NCI-H128 (cell line): ENCODE measurements at regions not wholly inside any gene's neighbourhood (a gene's known extent, or its start where the extent isn't known, plus 50 kb on each side); places are given as distances from the start of the nearest gene placed in this dataset.

Experiments
- DNase-seq: peaks from one replicate; lab custom pipeline; 2025; ENCODE audit not compliant: unreplicated experiment; lab: John Stamatoyannopoulos, UW

DNA sequence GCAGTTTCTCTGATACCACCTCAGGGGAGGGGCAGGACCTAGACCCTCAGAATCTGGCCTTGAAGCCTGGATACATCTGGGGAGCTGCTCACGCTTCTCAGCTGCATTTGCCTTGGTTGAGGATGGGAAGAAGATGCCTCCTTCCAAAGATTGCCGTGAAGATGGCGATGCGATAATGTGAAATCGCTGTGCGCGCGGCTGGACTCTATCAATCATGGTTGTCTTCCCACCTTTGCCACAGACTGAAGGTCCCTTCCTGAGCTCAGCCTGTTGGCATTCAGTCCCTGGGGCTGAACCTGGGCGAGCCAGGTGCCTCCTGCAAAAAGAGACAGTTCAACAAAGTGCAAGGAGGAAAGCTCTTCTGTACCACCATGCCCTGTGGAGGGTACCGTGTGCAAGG, 114.4 kb upstream of the SLC45A1 start:
- no peak for DNase-seq

DNA sequence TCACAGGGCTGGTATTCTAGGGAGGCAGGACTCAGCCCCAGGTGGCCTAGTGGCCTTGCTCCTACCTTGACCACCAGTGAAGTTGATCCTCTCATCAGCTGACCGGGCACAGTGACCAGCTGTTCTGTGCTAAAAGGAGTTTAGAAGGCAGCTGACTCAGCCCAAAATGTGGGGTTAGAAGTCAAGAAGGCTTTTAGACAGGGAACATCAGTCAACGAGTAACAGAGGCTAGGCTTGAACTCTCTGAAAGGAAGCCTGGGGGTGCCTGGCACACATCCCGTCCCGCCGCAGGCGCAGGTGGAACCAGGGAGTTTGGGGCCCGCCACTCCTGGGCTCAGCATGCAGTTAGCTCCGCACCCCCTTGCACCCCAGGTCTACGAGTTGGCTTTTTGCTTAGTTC, 114.9 kb upstream of the SLC45A1 start:
- no peak for DNase-seq

DNA sequence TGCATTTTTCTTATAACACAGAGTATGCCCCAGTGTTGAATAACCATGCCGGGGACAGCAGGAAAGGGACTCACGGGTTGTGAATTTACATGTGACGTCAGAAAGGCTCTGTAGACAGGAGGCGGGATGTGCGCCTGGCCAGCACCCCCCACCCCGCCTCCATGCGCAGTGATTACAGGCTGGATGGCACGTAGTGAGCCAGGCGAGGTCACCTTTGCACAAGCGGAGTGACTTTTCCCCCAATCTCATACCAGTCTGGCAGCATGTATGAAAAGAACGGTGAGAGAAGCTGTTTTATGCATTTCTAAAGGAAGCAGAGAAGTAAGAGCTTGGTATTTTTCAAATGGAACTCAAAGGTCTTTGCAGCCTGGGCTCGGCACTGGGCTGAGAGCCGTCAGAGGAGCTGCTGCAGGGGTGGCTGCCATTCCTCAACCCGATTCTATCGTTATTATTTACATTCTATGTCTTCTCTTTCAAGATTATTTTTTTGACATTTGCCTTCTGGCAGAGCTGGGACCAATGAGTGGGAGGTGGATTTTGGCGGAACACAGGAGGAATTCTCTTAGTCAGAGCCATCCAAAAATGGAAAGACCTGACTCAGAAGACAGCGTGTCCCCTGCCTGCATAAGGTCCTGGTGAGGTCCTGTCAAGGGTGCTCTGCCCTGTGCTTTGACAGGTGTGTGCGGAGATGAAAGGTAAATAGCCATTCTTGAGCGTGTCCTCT, 115.6 kb upstream of the SLC45A1 start:
- no peak for DNase-seq

DNA sequence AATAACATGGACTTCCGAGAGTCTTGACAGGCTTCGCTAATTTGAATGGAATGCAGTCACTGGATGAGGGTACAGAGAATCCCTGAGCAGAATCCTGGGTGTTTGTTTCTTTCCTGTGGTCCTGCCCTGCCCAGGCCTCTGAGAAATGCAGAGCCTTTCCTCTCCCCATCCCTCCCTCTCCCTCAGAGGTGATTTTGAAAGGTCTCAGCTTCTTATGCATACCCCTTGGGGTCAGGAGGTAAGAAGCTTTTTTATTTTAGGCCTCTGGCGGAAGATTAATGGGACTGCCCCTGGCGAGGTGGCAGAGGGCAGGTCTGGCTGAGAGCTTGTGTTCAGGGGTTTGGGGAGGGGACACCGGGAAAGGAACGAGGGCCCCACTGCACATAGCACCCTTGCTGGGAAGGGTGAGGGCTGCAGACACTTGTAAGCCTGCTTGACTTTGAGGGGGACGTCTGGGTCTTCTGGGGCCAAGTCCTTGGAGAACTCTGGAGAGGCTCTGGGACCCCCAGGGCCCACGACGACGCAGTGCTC, 116.5 kb upstream of the SLC45A1 start:
- DNase-seq, result no peak

DNA sequence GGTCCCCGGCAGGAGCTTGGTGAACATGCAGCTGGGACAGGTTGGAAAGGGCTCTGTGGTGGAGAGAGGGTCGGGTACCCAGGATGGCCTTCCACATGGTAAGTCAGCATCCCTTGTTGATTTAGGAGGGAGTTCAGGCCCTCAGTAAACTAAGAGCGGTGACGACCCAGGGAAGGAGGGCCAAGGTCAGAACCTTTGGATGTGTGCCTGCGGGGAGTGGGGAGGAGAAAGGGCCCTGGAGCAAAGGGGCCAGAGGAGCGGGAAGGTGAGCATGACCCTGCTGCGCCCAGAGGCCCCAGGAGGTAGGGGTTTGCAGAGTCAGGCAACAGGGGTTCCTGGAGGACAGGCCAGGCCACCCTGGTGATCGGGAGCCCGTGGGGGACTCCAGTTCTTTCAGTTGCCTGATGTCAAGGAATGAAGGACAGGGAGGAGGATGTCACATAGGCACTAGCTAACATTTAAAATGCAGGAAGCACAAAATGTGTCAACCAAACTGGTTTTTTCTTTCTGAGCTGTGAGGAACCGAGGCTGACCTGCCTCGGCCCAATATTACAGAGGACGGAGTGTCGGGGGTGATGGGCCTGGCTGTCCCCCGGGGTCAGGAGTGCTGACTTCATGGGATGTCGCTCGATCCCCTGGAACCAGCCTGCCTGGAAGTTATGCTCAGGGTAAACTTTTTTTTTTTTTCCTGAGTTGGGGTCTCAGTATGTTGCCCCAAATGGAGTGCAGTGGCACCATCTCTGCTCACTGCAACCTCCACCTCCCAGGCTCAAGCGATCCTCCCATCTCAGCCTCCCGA, 117.4 kb upstream of the SLC45A1 start:
- no peak for DNase-seq

DNA sequence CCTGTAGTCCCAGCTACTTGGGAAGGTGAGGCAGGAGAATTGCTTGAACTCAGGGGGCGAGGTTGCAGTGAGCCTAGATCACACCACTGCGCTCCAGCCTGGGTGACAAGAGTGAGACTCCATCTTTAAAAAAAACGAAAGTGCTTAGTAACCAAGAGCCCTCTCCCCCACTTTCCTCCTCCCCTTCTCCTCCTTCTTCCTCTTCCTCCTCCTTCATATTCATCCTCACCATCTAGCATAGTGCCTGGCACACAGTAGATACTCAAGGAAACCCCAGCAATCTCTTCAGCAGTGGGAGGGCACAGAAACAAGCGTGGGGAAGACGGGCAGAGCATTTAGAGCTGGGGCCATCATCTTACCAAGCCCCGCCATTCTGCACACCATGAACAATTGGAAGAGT, 119.4 kb upstream of the SLC45A1 start:
- DNase-seq, result no peak

DNA sequence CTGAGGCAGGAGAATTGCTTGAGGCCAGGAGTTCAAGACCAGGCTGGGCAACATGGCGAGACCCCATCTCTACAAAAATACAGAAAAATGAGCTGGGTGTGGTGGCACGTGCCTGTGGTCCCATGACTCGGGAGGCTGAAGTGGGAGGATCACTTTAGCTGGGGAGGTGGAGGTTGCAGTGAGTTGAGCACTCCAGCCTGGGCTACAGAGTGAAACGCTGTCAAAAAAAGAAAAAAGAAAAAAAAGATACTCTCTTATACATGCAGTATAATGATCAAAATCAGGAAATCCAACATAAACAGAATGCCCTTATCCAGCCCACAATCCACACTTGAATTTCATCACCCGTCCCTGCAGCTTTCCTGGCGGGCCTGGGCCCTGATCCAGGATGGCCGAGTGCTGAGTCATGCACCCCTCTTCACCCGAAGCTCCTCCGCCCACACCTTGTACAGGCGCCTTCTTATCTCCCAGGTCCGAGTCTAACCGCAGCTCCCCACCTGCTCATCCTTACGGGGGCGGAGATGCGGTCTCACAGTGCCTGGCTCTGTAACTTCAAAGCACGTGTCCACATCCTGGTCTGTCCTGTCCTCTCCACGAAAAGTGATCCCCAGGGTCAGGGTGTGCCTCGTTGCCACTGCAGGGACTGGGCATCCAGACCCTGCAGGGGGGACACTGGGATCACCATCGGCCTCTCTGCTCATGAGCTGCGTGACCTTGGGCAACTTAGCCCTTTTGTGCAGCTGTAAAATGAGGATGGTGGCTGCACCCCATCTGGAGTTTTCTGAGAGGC, 120.2 kb upstream of the SLC45A1 start:
- DNase-seq, result no peak

DNA sequence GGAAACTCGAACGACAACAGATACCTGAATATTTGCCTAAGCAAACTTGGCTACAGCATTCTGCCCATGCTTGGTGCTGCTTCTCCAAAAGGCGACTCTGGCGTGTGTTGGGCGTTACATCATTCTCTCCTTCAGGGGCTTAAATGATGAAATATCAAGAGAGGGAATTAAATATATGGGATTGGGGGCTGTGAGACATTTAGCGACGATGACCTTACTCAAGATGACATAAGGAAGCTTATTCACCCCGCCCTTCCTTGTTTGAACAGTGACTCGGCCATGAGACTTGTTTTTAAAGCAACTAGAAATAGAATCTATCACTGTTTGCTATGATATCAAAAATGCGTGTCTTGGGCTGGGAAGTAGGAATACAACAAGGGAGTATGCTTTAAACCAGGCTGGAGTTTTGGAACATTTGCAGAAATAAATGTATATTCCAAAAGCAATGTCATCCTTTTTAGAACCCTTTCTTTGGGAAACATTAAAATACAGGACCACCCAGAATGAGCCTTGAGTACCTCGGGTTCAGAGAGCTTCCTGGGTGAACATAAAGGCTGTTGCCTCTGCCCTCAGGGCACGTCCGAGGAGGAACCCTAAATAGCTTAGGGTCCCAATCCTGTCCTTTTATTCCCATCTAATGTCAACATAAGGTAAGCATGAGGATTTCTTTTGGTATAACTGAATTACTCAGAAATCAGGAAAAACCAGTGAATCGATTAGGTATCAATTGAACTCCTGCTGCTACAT, 123.3 kb upstream of the SLC45A1 start:
- DNase-seq, result no peak

DNA sequence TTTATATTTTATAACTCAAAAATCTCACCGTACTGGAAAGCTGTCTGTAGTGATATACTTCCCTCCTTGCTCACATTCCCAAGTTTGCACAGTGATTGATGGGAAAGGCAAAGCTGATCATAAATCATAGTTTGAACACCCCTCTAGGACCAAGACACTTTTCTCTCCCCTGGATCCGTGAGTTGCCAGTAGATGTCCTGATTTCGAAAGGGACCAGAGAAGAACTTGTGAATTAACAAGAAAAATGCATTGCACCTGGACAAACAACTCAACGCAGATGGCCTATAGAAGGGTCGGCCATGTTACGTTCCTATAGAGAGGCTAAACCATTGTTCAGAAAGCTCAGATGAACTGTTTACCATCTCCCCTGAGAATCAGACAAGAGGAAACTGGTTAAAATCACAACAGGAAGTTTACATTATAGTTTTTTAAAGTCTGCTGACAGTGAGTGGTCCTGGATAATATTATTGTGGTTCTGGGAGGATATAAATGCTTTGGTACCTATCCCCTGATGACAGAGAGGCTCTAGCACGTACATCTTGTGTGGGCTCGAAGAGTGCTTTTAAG, 124.0 kb upstream of the SLC45A1 start:
- no peak for DNase-seq

DNA sequence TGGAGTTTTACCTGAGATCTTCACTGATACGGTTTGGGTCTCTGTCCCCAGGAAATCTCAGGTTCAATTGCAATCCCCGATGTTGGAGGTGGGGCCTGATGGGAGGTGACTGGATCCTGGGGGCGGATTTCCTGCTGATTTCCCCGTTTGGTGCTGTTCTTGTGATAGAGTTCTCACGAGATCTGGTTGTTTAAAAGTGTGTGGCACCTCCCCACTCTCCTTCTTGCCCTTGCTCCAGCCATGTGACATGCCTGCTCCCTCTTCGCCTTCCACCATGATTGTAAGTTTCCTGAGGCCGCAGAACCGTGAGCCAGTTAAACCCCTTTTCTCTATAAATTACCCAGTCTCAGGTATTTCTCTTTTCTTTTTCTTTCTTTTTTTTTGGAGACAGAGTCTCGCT, 126.4 kb upstream of the SLC45A1 start:
- no peak for DNase-seq

DNA sequence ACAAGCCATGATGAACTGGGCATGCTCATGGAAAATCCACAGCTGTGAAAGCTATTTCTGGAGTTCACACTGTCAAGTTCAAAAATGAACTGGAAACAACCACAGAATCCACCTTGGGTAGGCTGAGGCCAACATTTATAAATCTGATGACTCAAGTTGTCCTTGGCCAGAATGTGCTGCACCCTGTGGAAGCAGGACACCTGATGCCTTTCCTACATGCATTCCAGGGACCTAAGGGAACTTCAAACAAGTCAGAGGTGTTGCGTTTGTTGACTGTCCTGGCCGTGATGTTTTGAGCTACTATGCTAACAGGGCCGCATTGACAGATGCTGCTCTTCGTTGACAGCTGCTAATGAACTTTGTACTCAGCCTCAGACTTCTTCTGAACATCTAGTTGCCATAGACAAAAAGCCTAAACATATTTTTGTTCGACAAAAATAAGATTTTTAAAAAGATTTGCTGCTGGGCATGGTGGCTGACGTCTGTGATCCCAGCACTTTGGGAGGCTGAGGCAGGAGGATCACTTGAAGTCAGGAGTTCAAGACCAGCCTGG, 127.9 kb upstream of the SLC45A1 start:
- no peak for DNase-seq

DNA sequence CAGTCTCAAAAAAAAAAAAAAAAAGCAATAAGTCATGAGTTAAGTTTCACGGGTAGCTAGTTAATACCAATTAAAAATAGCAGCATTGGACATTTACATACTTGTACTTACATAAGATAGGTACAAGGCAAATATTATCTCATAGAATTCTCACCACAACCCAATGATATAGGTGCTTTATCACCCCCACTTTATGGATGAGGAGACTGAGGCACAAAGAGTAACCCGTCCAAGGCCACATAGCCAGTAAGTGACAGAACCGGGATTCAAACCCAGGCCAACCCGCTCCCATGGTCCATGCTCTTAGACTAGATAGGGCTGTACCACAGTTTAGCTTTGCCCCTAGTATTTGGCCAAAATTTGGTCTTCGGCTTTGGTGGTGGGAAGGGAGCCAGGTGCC, 132.5 kb upstream of the SLC45A1 start:
- DNase-seq, result no peak

DNA sequence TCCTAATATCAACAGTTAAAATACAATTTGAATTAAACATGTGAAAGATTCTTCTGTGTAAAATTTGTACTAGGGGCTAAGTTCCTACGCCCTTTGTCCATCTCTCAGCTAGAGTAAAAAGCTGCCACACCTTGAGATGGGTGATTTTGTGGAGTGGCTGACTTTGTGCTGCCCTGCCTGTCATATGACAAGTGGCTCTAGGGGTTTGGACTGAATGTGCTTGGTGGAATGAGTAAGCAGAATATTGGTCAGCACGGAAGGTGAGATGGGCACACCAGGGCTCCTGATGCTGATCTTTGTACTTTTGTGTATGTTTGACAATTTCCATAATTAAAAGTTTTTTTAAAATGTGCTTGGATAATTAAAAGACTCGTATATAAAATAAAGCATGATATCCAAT, 133.6 kb upstream of the SLC45A1 start:
- DNase-seq, result no peak

DNA sequence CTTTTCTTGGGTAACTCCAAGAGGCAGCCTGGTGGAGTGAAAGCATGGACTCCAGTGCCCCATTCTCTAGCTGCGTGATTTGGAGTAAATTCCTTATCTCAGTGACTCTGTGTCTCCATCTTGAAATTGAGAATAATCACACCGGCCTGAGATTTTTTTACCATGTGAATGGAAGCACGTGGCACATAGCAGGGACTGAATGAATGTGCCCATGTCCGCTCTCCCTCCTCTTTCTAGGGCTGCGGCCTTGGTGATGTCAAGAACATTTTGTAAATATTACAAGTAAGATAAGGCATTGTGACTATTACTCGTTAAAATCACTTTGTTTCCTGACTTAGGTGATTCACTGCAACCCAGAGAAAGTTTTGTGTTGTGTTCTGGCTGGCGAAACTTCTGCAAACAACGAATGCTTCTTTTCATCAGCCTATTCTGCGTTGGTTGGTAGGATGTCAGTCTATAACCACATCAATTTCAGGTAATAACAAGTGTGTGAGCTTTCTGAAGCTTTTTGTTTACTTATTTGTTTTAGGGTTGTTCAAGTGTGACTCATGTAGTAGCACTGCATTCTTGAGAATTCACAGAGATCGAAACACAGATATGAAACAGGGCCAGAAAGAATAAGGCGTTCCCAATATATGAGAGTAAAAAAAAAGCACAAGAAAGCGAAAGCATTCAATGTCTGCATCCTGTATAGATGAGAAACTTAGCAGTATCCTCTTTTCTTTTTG, 135.7 kb upstream of the SLC45A1 start:
- no peak for DNase-seq

DNA sequence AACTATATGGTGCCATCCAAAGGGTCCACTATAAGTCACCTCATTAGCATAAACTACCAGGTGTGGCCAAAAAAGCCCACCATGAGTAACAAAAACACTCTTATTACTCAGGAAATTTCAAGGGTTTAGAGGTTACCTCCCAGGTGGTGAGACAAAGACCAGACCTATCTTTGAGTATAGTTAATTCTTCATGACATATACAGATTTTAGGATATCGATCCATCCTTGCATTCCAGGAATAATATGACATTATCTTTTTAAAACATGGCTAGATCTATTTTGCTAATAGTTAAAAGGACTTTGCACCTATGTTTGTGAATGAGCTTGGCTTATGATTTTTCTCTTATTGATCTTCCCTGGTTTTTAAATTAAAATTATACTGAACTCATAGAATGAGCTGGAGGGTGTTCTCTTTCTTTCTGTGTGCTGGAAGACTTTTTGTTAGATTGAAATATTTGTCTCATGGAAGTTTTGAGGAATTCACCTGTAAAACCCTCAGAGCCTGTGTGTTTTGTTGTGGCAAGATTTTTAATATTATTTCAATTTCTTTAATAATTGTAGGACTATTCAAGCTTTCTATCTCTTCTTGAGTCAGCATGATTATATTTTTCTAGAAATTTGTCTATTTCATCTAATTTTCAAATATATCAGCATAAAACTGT, 138.7 kb upstream of the SLC45A1 start:
- no peak for DNase-seq

DNA sequence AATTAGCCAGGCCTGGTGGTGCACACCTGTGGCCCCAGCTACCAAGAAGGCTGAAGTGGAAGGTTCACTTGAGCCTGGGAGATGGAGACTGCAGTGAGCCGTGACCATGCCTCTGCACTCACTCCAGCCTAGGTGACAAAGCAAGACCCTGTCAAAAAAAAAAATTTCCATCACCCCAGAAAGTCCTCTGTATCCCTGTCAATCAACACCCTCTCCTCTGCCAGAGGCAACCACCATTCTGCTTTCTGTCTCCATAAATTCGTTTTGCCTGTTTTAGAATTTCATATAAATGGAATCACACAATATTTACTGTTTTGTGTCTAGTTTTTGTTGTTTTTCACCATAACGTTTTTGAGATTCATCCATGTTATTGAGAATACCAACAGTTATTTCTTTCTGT, 141.6 kb upstream of the SLC45A1 start:
- no peak for DNase-seq

DNA sequence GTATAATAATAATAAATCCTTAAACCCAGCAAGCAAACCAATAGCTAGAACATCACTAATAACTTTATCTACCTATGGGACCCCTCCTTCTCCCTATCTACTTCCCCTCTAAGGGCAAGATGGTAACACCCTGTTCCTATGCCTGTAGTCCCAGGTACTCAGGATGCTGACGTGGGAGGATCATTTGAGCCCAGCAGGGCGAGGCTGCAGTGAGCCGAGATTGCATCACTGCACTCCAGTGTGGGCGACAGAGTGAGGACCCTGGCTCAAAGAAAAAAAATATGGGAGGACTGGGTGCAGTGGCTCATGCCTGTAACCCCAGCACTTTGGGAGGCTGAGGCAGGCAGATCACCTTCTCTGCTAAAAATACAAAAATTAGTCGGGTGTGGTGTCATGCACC, 143.1 kb upstream of the SLC45A1 start:
- no peak for DNase-seq

DNA sequence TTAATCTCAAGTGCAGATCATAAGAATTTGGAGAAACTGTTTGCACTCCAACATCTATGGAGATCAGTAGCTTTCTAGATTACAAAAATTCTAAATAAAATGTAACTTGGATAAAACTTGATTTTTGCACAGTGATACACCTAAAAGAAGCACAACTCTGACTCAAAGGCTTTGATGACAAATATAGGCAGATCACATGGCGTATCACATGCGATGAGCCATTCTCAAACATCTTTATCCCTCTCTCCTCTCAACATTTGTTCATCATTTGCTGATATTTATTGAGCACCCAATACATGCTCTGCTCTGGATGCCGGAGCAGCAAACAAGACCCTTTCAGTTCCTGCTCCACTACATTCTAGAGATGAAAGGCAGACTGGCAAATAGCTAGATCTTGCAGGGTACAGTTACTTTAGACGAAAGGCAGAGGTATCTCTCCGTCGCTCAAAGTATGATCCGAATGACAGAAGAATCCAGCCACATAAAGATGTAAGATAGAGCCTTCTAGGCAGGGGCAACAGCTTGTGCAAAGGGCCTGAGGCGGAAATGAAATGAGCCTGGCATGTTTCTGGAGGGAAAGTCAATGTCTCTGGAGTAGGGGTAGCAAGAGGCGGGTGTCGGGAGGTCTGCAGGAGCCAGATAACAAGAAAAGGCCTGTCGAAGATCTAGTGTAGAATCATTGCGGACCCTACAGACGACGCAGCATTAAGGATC, 145.8 kb upstream of the ERRFI1 start:
- no peak for DNase-seq
